ENCODE measurements at regions not wholly inside any gene's neighbourhood (a gene's known extent, or its start where the extent isn't known, plus 50 kb on each side); places are given as distances from the start of the nearest gene placed in this dataset.

- no peak overlapping the region for H3K27ac ChIP-seq (ENCODE audit: low read depth, low read length, poor library complexity, severe bottlenecking)
- no peaks in the 10 kb centered on the region for H3K79me2 ChIP-seq (ENCODE audit: insufficient read depth, low read length)
- no peaks in the 10 kb centered on the region for H3K36me3 ChIP-seq (ENCODE audit: insufficient read depth, low read length)
- TF ChIP-seq EZH2 (IDR thresholded peaks at IDR 0.05; ENCODE audit: borderline replicate concordance, low read length) = no peak
- no peak for TF ChIP-seq CTCF (IDR thresholded peaks at IDR 0.05; ENCODE audit: low read length)
- H3K9ac ChIP-seq (ENCODE audit: low read length) = no peak overlapping the region
- H4K20me1 ChIP-seq (ENCODE audit: insufficient read depth, low read length) = no peaks in the 10 kb centered on the region
- H3K9me2 ChIP-seq (ENCODE audit: low read depth, low read length) = no peaks in the 10 kb centered on the region
- no peaks in the 10 kb centered on the region for H3K4me1 ChIP-seq (ENCODE audit: insufficient read depth, low read length, severe bottlenecking)
- H3F3A ChIP-seq (ENCODE audit: insufficient read depth, low read length) = no peaks in the 10 kb centered on the region
- no peak overlapping the region for H3K4me2 ChIP-seq (ENCODE audit: low read length)
- H2AFZ ChIP-seq (ENCODE audit: low read length) = no peak overlapping the region
- H3K27me3 ChIP-seq (ENCODE audit: insufficient read depth, low read length) = no peaks in the 10 kb centered on the region
- H3K9me3 ChIP-seq (ENCODE audit: low read length) = no peaks in the 10 kb centered on the region
- H3K4me3 ChIP-seq (ENCODE audit: low read depth, low read length, poor library complexity, severe bottlenecking) = no peak overlapping the region
Observed at GRCh38 chr15:46297766-46298165, 662.9 kb downstream of the SQOR start.

GRCh38 chr15:46300716-46301115 lies 665.9 kb downstream of the SQOR start:
- no peaks in the 10 kb centered on the region for H3K4me1 ChIP-seq (ENCODE audit: insufficient read depth, low read length, severe bottlenecking)
- no peak overlapping the region for H2AFZ ChIP-seq (ENCODE audit: low read length)
- H3K9me2 ChIP-seq (ENCODE audit: low read depth, low read length) = no peaks in the 10 kb centered on the region
- H3F3A ChIP-seq (ENCODE audit: insufficient read depth, low read length) = no peaks in the 10 kb centered on the region
- no peak overlapping the region for H3K4me2 ChIP-seq (ENCODE audit: low read length)
- TF ChIP-seq CTCF (IDR thresholded peaks at IDR 0.05; ENCODE audit: low read length) = no peak
- no peak for TF ChIP-seq EZH2 (IDR thresholded peaks at IDR 0.05; ENCODE audit: borderline replicate concordance, low read length)
- H3K27me3 ChIP-seq (ENCODE audit: insufficient read depth, low read length) = no peaks in the 10 kb centered on the region
- no peak overlapping the region for H3K9ac ChIP-seq (ENCODE audit: low read length)
- H4K20me1 ChIP-seq (ENCODE audit: insufficient read depth, low read length) = no peaks in the 10 kb centered on the region
- no peaks in the 10 kb centered on the region for H3K9me3 ChIP-seq (ENCODE audit: low read length)
- no peaks in the 10 kb centered on the region for H3K36me3 ChIP-seq (ENCODE audit: insufficient read depth, low read length)
- H3K4me3 ChIP-seq (ENCODE audit: low read depth, low read length, poor library complexity, severe bottlenecking) = no peak overlapping the region
- H3K79me2 ChIP-seq (ENCODE audit: insufficient read depth, low read length) = no peaks in the 10 kb centered on the region
- no peak overlapping the region for H3K27ac ChIP-seq (ENCODE audit: low read depth, low read length, poor library complexity, severe bottlenecking)

GRCh38 chr15:46301291-46301690 lies 666.5 kb downstream of the SQOR start:
- Histone ChIP-seq H3K4me2 (ENCODE audit: low read length) (no peak overlapping the region), H3K4me3 (ENCODE audit: low read depth, low read length, poor library complexity, severe bottlenecking) (no peak overlapping the region), H2AFZ (ENCODE audit: low read length) (no peak overlapping the region), H3K36me3 (ENCODE audit: insufficient read depth, low read length) (no peaks in the 10 kb centered on the region), H4K20me1 (ENCODE audit: insufficient read depth, low read length) (no peaks in the 10 kb centered on the region), H3K9me3 (ENCODE audit: low read length) (no peaks in the 10 kb centered on the region), H3K4me1 (ENCODE audit: insufficient read depth, low read length, severe bottlenecking) (no peaks in the 10 kb centered on the region), H3K79me2 (ENCODE audit: insufficient read depth, low read length) (no peaks in the 10 kb centered on the region), H3K27me3 (ENCODE audit: insufficient read depth, low read length) (no peaks in the 10 kb centered on the region), H3K9ac (ENCODE audit: low read length) (no peak overlapping the region), H3K9me2 (ENCODE audit: low read depth, low read length) (no peaks in the 10 kb centered on the region), H3F3A (ENCODE audit: insufficient read depth, low read length) (no peaks in the 10 kb centered on the region), H3K27ac (ENCODE audit: low read depth, low read length, poor library complexity, severe bottlenecking) (no peak overlapping the region)
- TF ChIP-seq CTCF (IDR thresholded peaks at IDR 0.05; ENCODE audit: low read length) (no peak), EZH2 (IDR thresholded peaks at IDR 0.05; ENCODE audit: borderline replicate concordance, low read length) (no peak)
